ENCODE measurements at regions not wholly inside any gene's neighbourhood (a gene's known extent, or its start where the extent isn't known, plus 50 kb on each side); places are given as distances from the start of the nearest gene placed in this dataset.

- no peak for DNase-seq (ENCODE audit: low read depth)
Measured at GRCh38 chr3:124602980-124603627, 127.1 kb upstream of the UMPS start.

DNA sequence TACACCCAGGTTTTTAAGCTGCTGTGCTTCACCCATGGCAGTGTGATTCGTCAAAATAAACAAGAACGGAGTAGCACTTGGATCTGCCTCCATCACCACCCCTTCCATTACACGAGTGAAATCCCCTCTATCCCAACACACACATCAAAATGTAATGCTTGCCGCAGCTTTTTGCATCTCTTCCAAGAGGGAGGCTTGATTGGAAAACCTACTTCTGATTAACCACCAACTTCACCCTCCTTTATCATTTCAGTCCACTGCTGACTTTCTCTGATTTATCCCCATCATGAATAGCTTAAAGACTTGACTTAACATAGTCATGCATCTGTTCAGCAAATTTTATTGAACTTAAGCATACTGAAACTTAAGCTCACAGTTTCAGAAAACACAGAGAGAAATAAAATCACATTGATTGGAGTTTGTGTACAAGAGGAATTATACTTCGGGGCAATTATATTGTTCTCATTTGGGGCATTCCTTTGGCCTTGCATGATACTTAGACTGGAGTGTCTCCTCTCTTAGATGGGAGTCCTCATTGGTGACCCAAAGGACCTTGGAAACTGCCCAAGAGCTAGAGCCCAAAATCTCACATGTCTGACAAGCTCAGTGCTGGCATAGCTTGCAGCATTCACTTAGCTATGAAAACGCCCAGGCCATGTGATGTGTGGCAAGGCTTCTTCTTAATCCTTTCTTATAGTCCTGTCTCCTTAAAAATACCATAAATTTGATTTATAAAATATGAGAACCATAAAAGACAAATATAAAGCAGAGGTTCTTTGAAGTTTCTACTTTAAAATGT is 124.3 kb upstream of the UMPS start:
- no peak for DNase-seq (ENCODE audit: low read depth)

GRCh38 chr3:124607163-124607562 is 123.1 kb upstream of the UMPS start:
- no peak for DNase-seq (ENCODE audit: low read depth)

- no peak for DNase-seq (ENCODE audit: low read depth)
Measured at GRCh38 chr3:124609402-124609801, 120.8 kb upstream of the UMPS start.

DNA sequence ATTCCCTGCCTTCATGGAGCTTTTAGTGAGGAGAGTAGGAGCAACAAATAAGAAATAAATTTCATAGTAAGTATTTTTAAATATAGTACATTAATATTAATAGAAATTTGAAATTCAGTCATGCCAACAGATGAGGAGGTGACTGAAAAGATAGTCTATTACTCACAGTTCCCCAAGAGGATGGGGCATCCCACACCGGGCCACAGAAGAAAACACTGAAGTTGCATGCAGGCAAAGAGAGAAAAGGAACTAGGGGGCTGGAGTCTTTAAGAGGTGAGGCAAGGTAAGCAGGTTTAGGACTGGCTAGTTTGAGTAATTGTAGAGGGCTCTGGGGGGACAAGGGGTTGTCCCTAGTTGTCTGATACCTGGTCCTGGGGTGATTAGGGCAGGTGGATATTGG is 120.1 kb upstream of the UMPS start:
- no peak for DNase-seq (ENCODE audit: low read depth)

- no peak for DNase-seq (ENCODE audit: low read depth)
Measured at GRCh38 chr3:124611520-124611919, 118.7 kb upstream of the UMPS start.

DNA sequence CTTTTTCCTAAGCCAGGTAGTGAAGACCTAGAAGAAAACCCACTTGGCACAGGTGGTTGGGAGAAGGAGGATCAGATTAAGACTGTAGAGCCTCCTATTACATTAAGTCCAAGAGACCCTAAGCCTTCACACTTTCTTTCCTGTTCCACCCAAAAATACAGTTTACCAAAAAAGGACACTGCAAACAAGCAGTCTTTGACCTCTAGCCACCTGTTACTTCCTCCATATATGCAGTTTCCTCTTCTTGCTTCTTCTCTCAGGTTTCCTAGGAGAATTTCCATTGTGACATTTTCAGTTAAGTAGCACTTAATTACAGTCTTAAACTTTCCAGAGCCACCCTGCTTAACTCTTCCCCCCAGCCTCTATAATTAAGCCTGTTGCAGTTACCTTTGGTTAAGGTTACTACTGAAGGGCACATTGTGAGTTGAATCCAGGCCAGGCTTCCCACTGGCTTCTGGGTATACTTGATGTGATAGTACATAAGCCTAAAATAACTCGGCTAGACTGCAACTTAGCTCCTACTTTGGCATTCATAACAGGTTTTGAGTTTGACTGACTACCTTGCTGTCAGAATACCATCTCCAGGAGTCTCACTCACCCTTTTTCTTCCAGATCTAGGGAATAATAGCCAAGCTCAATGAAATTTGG is 114.2 kb upstream of the UMPS start:
- no peak for DNase-seq (ENCODE audit: low read depth)

DNA sequence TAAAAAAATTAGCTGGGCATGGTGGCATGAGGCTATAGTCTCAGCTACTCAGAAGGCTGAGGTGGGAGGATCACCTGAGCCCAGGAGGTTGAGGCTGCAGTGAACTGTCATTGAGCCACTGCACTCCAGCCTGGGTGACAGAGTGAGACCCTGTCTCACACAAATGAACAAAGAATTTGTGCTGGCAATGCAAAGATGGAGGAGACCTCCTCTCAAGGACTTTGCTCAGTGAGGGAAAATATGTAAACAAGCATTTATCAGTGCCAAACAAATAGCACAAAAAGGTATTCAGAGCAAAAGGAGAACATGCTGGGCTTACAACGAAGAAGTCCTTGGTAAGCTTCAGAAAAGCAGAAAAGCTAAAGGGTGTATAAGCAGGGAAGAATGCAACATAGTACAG is 113.1 kb upstream of the UMPS start:
- no peak for DNase-seq (ENCODE audit: low read depth)

DNA sequence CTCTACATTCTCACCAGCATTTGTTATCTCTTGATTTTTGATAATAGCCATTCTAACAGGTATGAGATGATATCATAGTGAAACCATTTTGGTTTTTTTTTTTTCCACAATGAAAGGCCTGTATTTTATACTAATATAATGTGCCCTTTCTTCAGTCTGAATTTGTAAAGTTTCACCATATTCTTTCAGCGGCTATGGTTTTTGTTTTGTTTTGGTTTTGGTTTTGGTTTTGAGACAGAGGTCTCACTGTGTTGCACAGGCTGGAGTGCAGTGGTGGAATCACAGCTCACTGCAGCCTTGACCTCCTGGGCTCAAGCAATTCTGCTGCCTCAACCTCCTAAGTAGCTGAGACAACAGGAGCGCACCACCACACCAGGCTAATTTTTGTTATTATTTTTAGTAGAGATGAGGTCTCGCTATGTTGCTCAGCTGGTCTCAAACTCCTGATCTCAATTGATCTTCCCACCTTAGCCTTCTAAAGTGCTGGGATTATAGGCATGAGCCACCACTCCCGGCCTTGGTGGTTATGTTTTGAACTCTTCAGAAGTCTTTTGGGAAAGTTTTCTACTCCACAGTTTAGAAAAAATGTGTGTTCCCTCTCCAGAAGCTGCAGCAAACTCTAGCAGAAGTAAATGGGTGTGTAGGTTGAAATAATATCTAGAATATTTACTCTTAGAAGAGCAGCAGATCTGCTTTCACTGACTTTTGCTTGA is 110.2 kb upstream of the UMPS start:
- DNase-seq (ENCODE audit: low read depth), result no peak

GRCh38 chr3:124620600-124621063 is 109.6 kb upstream of the UMPS start:
- DNase-seq (ENCODE audit: low read depth), result no peak

- DNase-seq (ENCODE audit: low read depth), result no peak
Measured at GRCh38 chr3:124621498-124621897, 108.8 kb upstream of the UMPS start.

GRCh38 chr3:124625074-124625473 is 105.2 kb upstream of the UMPS start:
- no peak for DNase-seq (ENCODE audit: low read depth)

GRCh38 chr3:124627501-124627908 is 102.7 kb upstream of the UMPS start:
- no peak for DNase-seq (ENCODE audit: low read depth)

GRCh38 chr3:124628863-124629262 is 101.4 kb upstream of the UMPS start:
- no peak for DNase-seq (ENCODE audit: low read depth)

DNA sequence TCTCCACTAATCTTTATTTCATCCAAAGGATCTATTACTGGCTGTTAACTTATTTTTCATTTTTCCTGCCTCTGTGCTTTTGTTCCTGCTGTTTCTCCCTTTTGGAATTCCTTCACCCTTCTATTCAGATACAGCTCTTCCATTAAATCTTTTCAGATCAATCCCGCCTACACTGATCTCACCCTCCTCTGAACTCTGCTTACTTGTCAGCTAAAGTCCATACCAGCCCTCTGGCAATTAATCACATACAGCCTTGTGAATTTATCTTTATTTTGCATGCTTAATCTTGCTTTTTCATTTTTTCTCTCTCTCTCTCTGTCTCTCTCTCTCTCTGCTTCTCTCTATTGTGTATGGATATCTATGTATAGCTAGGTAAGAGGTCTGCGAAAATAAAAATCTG is 100.8 kb upstream of the UMPS start:
- DNase-seq (ENCODE audit: low read depth), result no peak

- no peak for DNase-seq (ENCODE audit: low read depth)
Measured at GRCh38 chr3:124630960-124631359, 99.3 kb upstream of the UMPS start.

DNA sequence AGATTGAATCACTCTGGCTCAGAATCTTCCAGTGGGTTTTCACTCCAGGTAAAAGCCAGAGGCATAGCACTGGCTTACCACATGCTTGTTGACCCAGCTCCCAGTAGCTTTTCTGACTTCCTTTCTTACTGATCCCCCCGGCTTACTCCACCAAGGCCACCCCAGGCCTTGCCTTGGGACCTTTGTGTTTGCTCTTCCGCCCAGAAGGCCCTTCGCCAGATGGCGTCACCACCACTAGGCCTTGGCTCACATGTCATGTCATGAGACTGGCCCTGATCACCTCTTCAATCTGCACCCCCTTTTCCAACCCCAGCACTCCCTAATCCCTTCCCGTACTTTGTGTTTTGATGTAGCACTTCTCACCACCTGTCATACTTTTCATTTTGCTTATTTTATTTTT is 98.5 kb upstream of the UMPS start:
- DNase-seq (ENCODE audit: low read depth), result no peak

GRCh38 chr3:124632566-124633140 is 97.6 kb upstream of the UMPS start:
- no peak for DNase-seq (ENCODE audit: low read depth)

GRCh38 chr3:124633524-124633923 is 96.7 kb upstream of the UMPS start:
- no peak for DNase-seq (ENCODE audit: low read depth)

- no peak for DNase-seq (ENCODE audit: low read depth)
Measured at GRCh38 chr3:124634210-124635168, 95.8 kb upstream of the UMPS start.

DNA sequence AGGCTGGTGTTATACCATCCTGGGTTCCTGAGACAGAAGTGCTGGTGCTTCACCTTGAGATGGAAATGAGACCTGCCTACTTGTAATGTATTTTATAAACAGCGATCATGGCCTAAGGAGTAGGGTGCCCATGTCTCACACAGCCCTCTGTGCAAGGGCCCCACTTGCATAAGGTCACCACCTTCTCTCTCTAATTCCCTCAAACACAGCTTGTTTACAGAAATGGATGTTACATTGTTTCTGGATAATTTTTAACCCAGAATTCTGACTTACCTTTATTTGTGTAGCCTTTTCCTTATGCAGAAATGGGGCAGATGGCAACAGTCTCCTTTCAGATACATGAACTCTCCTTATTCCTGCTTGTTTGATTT is 95.1 kb upstream of the UMPS start:
- no peak for DNase-seq (ENCODE audit: low read depth)

Data from stimulated activated CD8-positive, alpha-beta memory T cell treated with anti-CD3 and anti-CD28 coated beads, Interleukin-7, amount 100 ng/mL, for 24 hours (primary cell).